Parathyroid adenoma (tissue), 2 donors: ENCODE measurements at regions not wholly inside any gene's neighbourhood (a gene's known extent, or its start where the extent isn't known, plus 50 kb on each side); places are given as distances from the start of the nearest gene placed in this dataset.
"Not testable (repeated sequence)": the region's sequence is repeated elsewhere in the genome, so short reads cannot be mapped to it uniquely, and the experiment has no call there.

Experiments
- H2AFZ ChIP-seq: fragments of 300-600 bp; sonication (generic); one replicate; pipeline ENCODE4 v1.7.0; 2017; ENCODE audit warnings: antibody characterized with exemption, mild to moderate bottlenecking
- H3K27ac ChIP-seq: fragments of 300-600 bp; sonication (generic); one replicate; pipeline ENCODE4 v1.7.0; 2017
- H3K27me3 ChIP-seq: fragments of 300-600 bp; sonication (generic); one replicate; pipeline ENCODE4 v1.7.0; 2017; ENCODE audit warnings: low read length; ENCODE audit not compliant: control insufficient read depth, insufficient read depth
- H3K36me3 ChIP-seq: fragments of 300-600 bp; sonication (generic); one replicate; pipeline ENCODE4 v1.7.0; 2017; ENCODE audit warnings: low read length; ENCODE audit not compliant: control insufficient read depth, insufficient read depth
- H3K4me1 ChIP-seq: fragments of 300-600 bp; sonication (generic); one replicate; pipeline ENCODE4 v1.7.0; 2017; ENCODE audit warnings: control low read depth
- H3K4me2 ChIP-seq: fragments of 300-600 bp; sonication (generic); one replicate; pipeline ENCODE4 v1.7.0; 2017; ENCODE audit warnings: low read length
- H3K4me3 ChIP-seq: fragments of 300-600 bp; sonication (generic); one replicate; pipeline ENCODE4 v1.7.0; 2017; ENCODE audit warnings: low read depth, low read length
- H3K79me2 ChIP-seq: fragments of 300-600 bp; sonication (generic); one replicate; pipeline ENCODE4 v1.7.0; 2017; ENCODE audit warnings: control low read depth
- H3K9ac ChIP-seq: fragments of 300-600 bp; sonication (generic); one replicate; pipeline ENCODE4 v1.7.0; 2017; ENCODE audit warnings: mild to moderate bottlenecking
- H3K9me3 ChIP-seq: fragments of 300-600 bp; sonication (generic); one replicate; pipeline ENCODE4 v1.7.0; 2017; ENCODE audit warnings: low read length; ENCODE audit not compliant: control insufficient read depth
- CTCF ChIP-seq: fragments of 300-600 bp; sonication (generic); IDR thresholded peaks from one replicate; pipeline ENCODE4 v1.7.0; 2017; ENCODE audit warnings: antibody characterized with exemption, mild to moderate bottlenecking
- donor health status: primary hyperparathyroidism.

- Histone ChIP-seq H2AFZ (no peak overlapping the region), H3K79me2 (peaks cover 4% of the 10 kb centered on the region), H3K27ac (no peak overlapping the region), H3K4me1 (peaks cover 16% of the 10 kb centered on the region), H3K36me3 (no peaks in the 10 kb centered on the region), H3K9me3 (no peaks in the 10 kb centered on the region), H3K4me3 (no peak overlapping the region), H3K9ac (no peak overlapping the region), H3K4me2 (no peak overlapping the region), H3K27me3 (no peaks in the 10 kb centered on the region)
- no peak for TF ChIP-seq CTCF
Observed at GRCh38 chr9:94183240-94183999, 75.7 kb upstream of the ZNF169 start.

- H3K27me3 ChIP-seq, result no peaks in the 10 kb centered on the region
- H3K27ac ChIP-seq, result no peak overlapping the region
- H3K9me3 ChIP-seq, result no peaks in the 10 kb centered on the region
- TF ChIP-seq CTCF, result no peak
- H3K4me1 ChIP-seq, result no peaks in the 10 kb centered on the region
- H3K4me3 ChIP-seq, result no peak overlapping the region
- no peak overlapping the region for H2AFZ ChIP-seq
- peaks cover 6% of the 10 kb centered on the region for H3K79me2 ChIP-seq
- H3K9ac ChIP-seq, result no peak overlapping the region
- no peak overlapping the region for H3K4me2 ChIP-seq
- H3K36me3 ChIP-seq, result no peaks in the 10 kb centered on the region
Observed at GRCh38 chr9:94188246-94188645, 70.9 kb upstream of the ZNF169 start.

- not testable (repeated sequence) for H2AFZ ChIP-seq, H3K4me3 ChIP-seq, H3K4me1 ChIP-seq, H3K36me3 ChIP-seq, H3K27me3 ChIP-seq, H3K27ac ChIP-seq, H3K9me3 ChIP-seq, H3K4me2 ChIP-seq, H3K9ac ChIP-seq
- H3K79me2 ChIP-seq, result peaks cover 13% of the 10 kb centered on the region
Observed at GRCh38 chr9:94191706-94192105, 67.4 kb upstream of the ZNF169 start.

- Histone ChIP-seq H2AFZ (no peak overlapping the region), H3K27me3 (no peaks in the 10 kb centered on the region), H3K79me2 (peaks cover 9% of the 10 kb centered on the region), H3K27ac (no peak overlapping the region), H3K9me3 (no peaks in the 10 kb centered on the region), H3K9ac (no peak overlapping the region), H3K4me3 (no peak overlapping the region), H3K36me3 (no peaks in the 10 kb centered on the region), H3K4me1 (no peaks in the 10 kb centered on the region), H3K4me2 (no peak overlapping the region)
- TF ChIP-seq CTCF, result no peak
Observed at GRCh38 chr9:94198414-94198813, 60.7 kb upstream of the ZNF169 start.

- no peak overlapping the region for H3K4me2 ChIP-seq
- peaks cover 6% of the 10 kb centered on the region for H3K79me2 ChIP-seq
- H3K9ac ChIP-seq, result no peak overlapping the region
- H3K4me3 ChIP-seq, result no peak overlapping the region
- H2AFZ ChIP-seq, result no peak overlapping the region
- no peaks in the 10 kb centered on the region for H3K36me3 ChIP-seq
- no peak overlapping the region for H3K27ac ChIP-seq
- TF ChIP-seq CTCF, result no peak
- no peaks in the 10 kb centered on the region for H3K4me1 ChIP-seq
- no peaks in the 10 kb centered on the region for H3K27me3 ChIP-seq
- H3K9me3 ChIP-seq, result no peaks in the 10 kb centered on the region
Observed at GRCh38 chr9:94199776-94200175, 59.3 kb upstream of the ZNF169 start.
